Naive B cell (primary cell): ENCODE measurements at regions not wholly inside any gene's neighbourhood (a gene's known extent, or its start where the extent isn't known, plus 50 kb on each side); places are given as distances from the start of the nearest gene placed in this dataset.

Experiments used
- ATAC-seq, 2 donors: fragments of 150-1000 bp; cut with Tn5 transposase; 2 replicates each; pipeline ENCODE4 v1.10.0; 2021; ENCODE audit warnings: low read depth in 2 of 2, mild to moderate bottlenecking in 2 of 2, moderate library complexity in 2 of 2
- DNase-seq: peaks from one replicate; pipeline ENCODE4 v3.0.0; 2022
- H3K27ac Mint-ChIP-seq, 6 donors: one replicate each; pipeline ENCODE4 v1.8.0; 2020 to 2022; ENCODE audit warnings: mild to moderate bottlenecking in 6 of 6, mixed read lengths in 6 of 6, moderate library complexity in 5 of 6, inconsistent platforms in 2 of 6
- H3K27me3 Mint-ChIP-seq, 3 donors: one replicate each; pipeline ENCODE4 v1.8.0; 2021 to 2022; ENCODE audit warnings: mixed read lengths in 3 of 3, mild to moderate bottlenecking in 1 of 3
- H3K36me3 Mint-ChIP-seq, 2 donors: one replicate each; pipeline ENCODE4 v1.8.0; 2020 to 2022; ENCODE audit warnings: mixed read lengths in 2 of 2, inconsistent platforms in 1 of 2, mild to moderate bottlenecking in 1 of 2
- H3K4me1 Mint-ChIP-seq, 3 donors: one replicate each; pipeline ENCODE4 v1.8.0; 2020 to 2022; ENCODE audit warnings: mixed read lengths in 3 of 3, inconsistent platforms in 1 of 3, mild to moderate bottlenecking in 1 of 3, moderate library complexity in 1 of 3
- H3K4me3 Mint-ChIP-seq, 8 donors: one replicate each; pipeline ENCODE4 v1.8.0; 2020 to 2022; ENCODE audit warnings: mild to moderate bottlenecking in 8 of 8, mixed read lengths in 8 of 8, moderate library complexity in 8 of 8, inconsistent platforms in 2 of 8
- H3K9me3 Mint-ChIP-seq, 7 donors: one replicate each; pipeline ENCODE4 v1.8.0; 2020 to 2022; ENCODE audit warnings: mixed read lengths in 7 of 7, mild to moderate bottlenecking in 5 of 7, inconsistent platforms in 2 of 7, moderate library complexity in 1 of 7

- ATAC-seq (no peak), DNase-seq (no peak)
- Mint-ChIP-seq H3K4me3 (no peak overlapping the region), H3K27me3 (no peaks in the 10 kb centered on the region), H3K27ac (no peak overlapping the region), H3K9me3 (peaks cover 0 to 11% (median 5%) of the 10 kb centered on the region in 7 donors), H3K4me1 (no peaks in the 10 kb centered on the region), H3K36me3 (no peaks in the 10 kb centered on the region)
Measured at GRCh38 chr16:64116151-64116550, 1005.7 kb downstream of the CDH11 start.

GRCh38 chr16:64109241-64109640 lies 1012.6 kb downstream of the CDH11 start:
- H3K36me3 Mint-ChIP-seq: no peaks in the 10 kb centered on the region
- H3K27me3 Mint-ChIP-seq: no peaks in the 10 kb centered on the region
- H3K4me1 Mint-ChIP-seq: no peaks in the 10 kb centered on the region
- DNase-seq (no peak), ATAC-seq (no peak)
- H3K9me3 Mint-ChIP-seq: peaks cover 0 to 8% (median 5%) of the 10 kb centered on the region in 7 donors
- no peak overlapping the region for H3K4me3 Mint-ChIP-seq
- no peak overlapping the region for H3K27ac Mint-ChIP-seq

GRCh38 chr16:64102654-64103053 lies 1019.2 kb downstream of the CDH11 start:
- no peaks in the 10 kb centered on the region for H3K4me1 Mint-ChIP-seq
- no peak overlapping the region for H3K27ac Mint-ChIP-seq
- H3K9me3 Mint-ChIP-seq: peaks cover 0 to 11% (median 2%) of the 10 kb centered on the region in 7 donors
- H3K4me3 Mint-ChIP-seq: no peak overlapping the region
- ATAC-seq (no peak), DNase-seq (no peak)
- H3K36me3 Mint-ChIP-seq: no peaks in the 10 kb centered on the region
- no peaks in the 10 kb centered on the region for H3K27me3 Mint-ChIP-seq

- peaks cover 0 to 19% (median 0%) of the 10 kb centered on the region in 7 donors for H3K9me3 Mint-ChIP-seq
- DNase-seq (no peak), ATAC-seq (no peak)
- no peaks in the 10 kb centered on the region for H3K4me1 Mint-ChIP-seq
- H3K36me3 Mint-ChIP-seq: no peaks in the 10 kb centered on the region
- no peak overlapping the region for H3K27ac Mint-ChIP-seq
- H3K4me3 Mint-ChIP-seq: no peak overlapping the region
- no peaks in the 10 kb centered on the region for H3K27me3 Mint-ChIP-seq
Measured at GRCh38 chr16:64098451-64098850, 1023.4 kb downstream of the CDH11 start.

- H3K36me3 Mint-ChIP-seq: no peaks in the 10 kb centered on the region
- ATAC-seq (no peak), DNase-seq (no peak)
- no peak overlapping the region for H3K27ac Mint-ChIP-seq
- no peaks in the 10 kb centered on the region for H3K4me1 Mint-ChIP-seq
- no peaks in the 10 kb centered on the region for H3K27me3 Mint-ChIP-seq
- H3K9me3 Mint-ChIP-seq: peaks cover 0 to 19% (median 0%) of the 10 kb centered on the region in 7 donors
- no peak overlapping the region for H3K4me3 Mint-ChIP-seq
Measured at GRCh38 chr16:64096689-64097088, 1025.2 kb downstream of the CDH11 start.

GRCh38 chr16:64094992-64095634 lies 1026.8 kb downstream of the CDH11 start:
- ATAC-seq (no peak), DNase-seq (no peak)
- Mint-ChIP-seq H3K4me1 (no peaks in the 10 kb centered on the region), H3K9me3 (peaks cover 0 to 18% (median 0%) of the 10 kb centered on the region in 7 donors), H3K27me3 (no peaks in the 10 kb centered on the region), H3K27ac (no peak overlapping the region), H3K4me3 (no peak overlapping the region), H3K36me3 (no peaks in the 10 kb centered on the region)

- Mint-ChIP-seq H3K27me3 (no peaks in the 10 kb centered on the region), H3K27ac (no peak overlapping the region), H3K4me1 (no peaks in the 10 kb centered on the region), H3K4me3 (no peak overlapping the region), H3K9me3 (peaks cover 0 to 12% (median 0%) of the 10 kb centered on the region in 7 donors), H3K36me3 (no peaks in the 10 kb centered on the region)
- no peak for ATAC-seq
- no peak for DNase-seq
Measured at GRCh38 chr16:64094181-64094965, 1027.5 kb downstream of the CDH11 start.

GRCh38 chr16:64092271-64092670 lies 1029.6 kb downstream of the CDH11 start:
- Mint-ChIP-seq H3K27ac (no peak overlapping the region), H3K36me3 (no peaks in the 10 kb centered on the region), H3K4me3 (no peak overlapping the region), H3K4me1 (no peaks in the 10 kb centered on the region), H3K27me3 (no peaks in the 10 kb centered on the region), H3K9me3 (peaks cover 0 to 7% (median 2%) of the 10 kb centered on the region in 7 donors)
- DNase-seq (no peak), ATAC-seq (no peak)

- Mint-ChIP-seq H3K9me3 (peaks cover 0 to 7% (median 2%) of the 10 kb centered on the region in 7 donors), H3K4me1 (no peaks in the 10 kb centered on the region), H3K27me3 (no peaks in the 10 kb centered on the region), H3K36me3 (no peaks in the 10 kb centered on the region), H3K27ac (no peak overlapping the region), H3K4me3 (no peak overlapping the region)
- DNase-seq (no peak), ATAC-seq (no peak)
Measured at GRCh38 chr16:64090327-64090726, 1031.5 kb downstream of the CDH11 start.

GRCh38 chr16:64089697-64090096 lies 1032.2 kb downstream of the CDH11 start:
- no peak for ATAC-seq

GRCh38 chr16:64088838-64089237 lies 1033.0 kb downstream of the CDH11 start:
- Mint-ChIP-seq H3K4me1 (no peaks in the 10 kb centered on the region), H3K9me3 (peaks cover 0 to 4% (median 2%) of the 10 kb centered on the region in 7 donors), H3K36me3 (no peaks in the 10 kb centered on the region), H3K27ac (no peak overlapping the region), H3K4me3 (no peak overlapping the region), H3K27me3 (no peaks in the 10 kb centered on the region)
- DNase-seq (no peak), ATAC-seq (no peak)

More at GRCh38 chr16:64089697-64090096, 1032.2 kb downstream of the CDH11 start:
- Mint-ChIP-seq H3K4me1 (no peaks in the 10 kb centered on the region), H3K9me3 (peaks cover 0 to 4% (median 2%) of the 10 kb centered on the region in 7 donors), H3K27me3 (no peaks in the 10 kb centered on the region), H3K36me3 (no peaks in the 10 kb centered on the region), H3K27ac (no peak overlapping the region), H3K4me3 (no peak overlapping the region)
- no peak for DNase-seq

- no peaks in the 10 kb centered on the region for H3K27me3 Mint-ChIP-seq
- no peaks in the 10 kb centered on the region for H3K4me1 Mint-ChIP-seq
- no peak overlapping the region for H3K4me3 Mint-ChIP-seq
- peaks cover 0 to 4% (median 2%) of the 10 kb centered on the region in 7 donors for H3K9me3 Mint-ChIP-seq
- H3K27ac Mint-ChIP-seq: no peak overlapping the region
- no peaks in the 10 kb centered on the region for H3K36me3 Mint-ChIP-seq
- DNase-seq (no peak), ATAC-seq (no peak)
Measured at GRCh38 chr16:64085296-64085695, 1036.6 kb downstream of the CDH11 start.

- no peak for DNase-seq
- H3K27ac Mint-ChIP-seq: no peak overlapping the region
- peaks cover 0 to 4% (median 2%) of the 10 kb centered on the region in 7 donors for H3K9me3 Mint-ChIP-seq
- no peak for ATAC-seq
- no peaks in the 10 kb centered on the region for H3K27me3 Mint-ChIP-seq
- H3K4me3 Mint-ChIP-seq: no peak overlapping the region
- H3K4me1 Mint-ChIP-seq: no peaks in the 10 kb centered on the region
- no peaks in the 10 kb centered on the region for H3K36me3 Mint-ChIP-seq
Measured at GRCh38 chr16:64084706-64085105, 1037.2 kb downstream of the CDH11 start.

GRCh38 chr16:64083428-64084129 lies 1038.3 kb downstream of the CDH11 start:
- H3K27me3 Mint-ChIP-seq: no peaks in the 10 kb centered on the region
- no peak overlapping the region for H3K4me3 Mint-ChIP-seq
- H3K36me3 Mint-ChIP-seq: no peaks in the 10 kb centered on the region
- no peak for ATAC-seq
- H3K27ac Mint-ChIP-seq: no peak overlapping the region
- H3K4me1 Mint-ChIP-seq: no peaks in the 10 kb centered on the region
- H3K9me3 Mint-ChIP-seq: peaks cover 0 to 4% (median 2%) of the 10 kb centered on the region in 7 donors
- no peak for DNase-seq
